Epithelial cell of esophagus (primary cell): ENCODE measurements at regions not wholly inside any gene's neighbourhood (a gene's known extent, or its start where the extent isn't known, plus 50 kb on each side); places are given as distances from the start of the nearest gene placed in this dataset.

Source experiments
- DNase-seq: peaks from one replicate; pipeline ENCODE4 v3.0.0; 2010; ENCODE audit warnings: low read depth
- H3K4me3 ChIP-seq: 2 replicates; pipeline ENCODE4 v1.5.1; 2011; ENCODE audit warnings: mild to moderate bottlenecking, low read length, control low read depth
- CTCF ChIP-seq: IDR thresholded peaks from 2 replicates; pipeline ENCODE4 v1.5.1; 2011; ENCODE audit warnings: low read depth, mild to moderate bottlenecking, low read length, control low read depth, inconsistent platforms; ENCODE audit not compliant: insufficient read depth; ENCODE audit errors: missing control alignments

DNA sequence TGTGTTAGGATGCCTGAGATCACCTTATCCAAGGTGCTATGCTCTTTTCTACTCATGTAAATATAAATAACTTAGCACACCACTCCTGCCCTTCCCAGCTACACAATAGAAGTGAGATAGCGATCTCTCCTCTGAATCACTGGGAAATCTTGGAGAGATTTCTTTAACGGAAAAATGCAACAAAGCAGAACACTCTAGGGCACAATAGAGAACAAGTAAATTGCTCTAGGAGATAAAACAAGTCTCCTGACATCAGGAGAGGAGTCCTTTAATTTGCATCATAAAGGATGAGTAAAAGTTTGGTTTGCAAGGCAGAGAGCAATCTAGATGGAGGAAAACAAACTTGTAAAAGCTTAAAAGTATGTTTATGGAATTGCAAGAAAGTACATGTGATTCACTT is 224.1 kb downstream of the PAX3 start:
- TF ChIP-seq CTCF, result no peak
- DNase-seq, result no peak
- H3K4me3 ChIP-seq, result no peak overlapping the region

- no peak overlapping the region for H3K4me3 ChIP-seq
- DNase-seq, result no peak
- no peak for TF ChIP-seq CTCF
Measured at GRCh38 chr2:222071911-222072310, 226.9 kb downstream of the PAX3 start.

DNA sequence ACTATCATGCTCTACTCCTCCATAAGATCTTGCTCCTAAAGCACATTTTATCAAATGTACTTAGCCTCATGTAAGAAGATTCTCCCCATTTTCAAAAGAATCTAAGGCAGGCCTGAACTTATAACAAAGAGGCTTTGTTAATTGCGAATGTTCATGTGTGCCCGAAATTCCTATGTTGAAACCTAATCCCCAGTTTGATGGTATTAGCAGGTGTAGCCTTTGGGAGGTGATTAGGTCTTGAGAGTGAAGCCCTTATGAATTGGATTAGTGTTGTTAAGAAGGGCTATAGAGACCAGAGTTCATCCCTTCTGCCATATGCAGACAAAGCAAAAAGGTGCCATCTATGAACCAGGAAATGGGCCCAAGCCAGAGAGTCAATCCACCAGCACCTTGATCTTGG is 234.5 kb downstream of the PAX3 start:
- H3K4me3 ChIP-seq, result no peak overlapping the region
- no peak for TF ChIP-seq CTCF
- no peak for DNase-seq

- no peak overlapping the region for H3K4me3 ChIP-seq
- no peak for TF ChIP-seq CTCF
- no peak for DNase-seq
Measured at GRCh38 chr2:222058819-222059445, 239.9 kb downstream of the PAX3 start.

- TF ChIP-seq CTCF, result peak; percentile 64
- DNase-seq, result peak; percentile 7
- H3K4me3 ChIP-seq, result no peak overlapping the region
Measured at GRCh38 chr2:222057347-222058073, 241.3 kb downstream of the PAX3 start.

GRCh38 chr2:222055328-222055727 is 243.5 kb downstream of the PAX3 start:
- H3K4me3 ChIP-seq, result no peak overlapping the region
- no peak for TF ChIP-seq CTCF
- no peak for DNase-seq

DNA sequence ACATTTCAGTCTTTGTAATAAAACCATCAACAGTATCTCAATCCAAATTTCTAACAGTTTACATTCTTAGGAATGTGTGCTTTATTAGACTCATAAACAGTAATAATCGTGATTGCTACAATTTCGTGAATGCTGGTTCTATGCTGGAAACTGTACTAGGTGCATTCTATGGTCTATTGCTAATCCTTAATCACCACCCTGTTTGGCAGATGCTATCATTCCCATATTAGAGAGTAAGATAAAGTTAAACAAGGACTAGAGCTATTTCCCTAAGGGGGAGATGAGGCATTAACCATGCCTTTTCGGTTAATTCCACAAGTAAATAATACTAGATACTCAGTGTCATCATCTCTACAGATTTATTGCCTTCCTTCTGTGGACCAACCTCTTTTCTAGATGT is 244.0 kb downstream of the PAX3 start:
- no peak for DNase-seq
- H3K4me3 ChIP-seq, result no peak overlapping the region
- no peak for TF ChIP-seq CTCF
